GM12878 (cell line): ENCODE measurements at regions not wholly inside any gene's neighbourhood (a gene's known extent, or its start where the extent isn't known, plus 50 kb on each side); places are given as distances from the start of the nearest gene placed in this dataset.

ENCODE experiments used
- ATAC-seq: fragments of 200-7000 bp; cut with Tn5 transposase; 3 replicates; pipeline ENCODE4 v1.9.1; 2020; ENCODE audit warnings: mild to moderate bottlenecking, moderate library complexity
- BruUV-seq: library from RNA; stranded (reverse); fragments of 400-500 nt; replicated peaks from 2 replicates; lab custom pipeline; 2021; lab: Mats Ljungman, UMichigan
- CTCF ChIA-PET: fragments of 300-600 bp; sonication (Branson Sonifier 250); formaldehyde crosslinking; extraction: SDS; loops from one replicate; lab custom pipeline; 2021; ENCODE audit warnings: inconsistent platforms; lab: Yijun Ruan, JAX
- POLR2A ChIA-PET: fragments of 350-600 bp; formaldehyde crosslinking; extraction: SDS; loops from one replicate; lab custom pipeline; 2021; ENCODE audit warnings: inconsistent platforms; lab: Charles Lee
- RAD21 ChIA-PET: fragments of 300-600 bp; sonication (Branson Sonifier 250); formaldehyde crosslinking; loops from one replicate; lab custom pipeline; 2023; ENCODE audit warnings: antibody characterized with exemption; ENCODE audit not compliant: unreplicated experiment; lab: Charles Lee
- SMC1A ChIA-PET: fragments of 300-600 bp; sonication (Branson Sonifier 250); formaldehyde crosslinking; loops from one replicate; lab custom pipeline; 2023; ENCODE audit not compliant: unreplicated experiment, uncharacterized antibody; lab: Charles Lee
- DNase-seq: peaks from one replicate; pipeline ENCODE4 v3.0.0-alpha.2; 2011; ENCODE audit warnings: low read depth, low spot score
- FAIRE-seq: peaks from 3 replicates; lab custom pipeline; 2011; peaks lifted over from hg19 to GRCh38; lab: Jason Lieb, UNC
- H2AFZ ChIP-seq: 2 replicates; pipeline ENCODE4 v1.6.0; 2011; ENCODE audit warnings: low read depth, low read length, control low read depth; ENCODE audit not compliant: control insufficient read depth
- H3K27ac ChIP-seq: 2 replicates; pipeline ENCODE4 v1.5.1; 2011; ENCODE audit warnings: control low read depth; ENCODE audit not compliant: control insufficient read depth, insufficient read depth
- H3K27me3 ChIP-seq, 2 experiments: replicated peaks in 1 of 2; 2 replicates each; pipeline versions ENCODE4 v1.6.0 to v1.6.1; 2011; ENCODE audit warnings: low read length in 1 of 2; ENCODE audit not compliant: control insufficient read depth in 2 of 2, insufficient read depth in 2 of 2
- H3K36me3 ChIP-seq, 2 experiments: 2 replicates each; pipeline ENCODE4 v1.5.1; 2011; ENCODE audit warnings: low read length in 1 of 2; ENCODE audit not compliant: control insufficient read depth in 2 of 2, insufficient read depth in 2 of 2
- H3K4me1 ChIP-seq: 2 replicates; pipeline ENCODE4 v1.6.1; 2011; ENCODE audit warnings: mild to moderate bottlenecking, low read length, moderate library complexity, mixed read lengths; ENCODE audit not compliant: control insufficient read depth, insufficient read depth
- H3K4me2 ChIP-seq: 2 replicates; pipeline ENCODE4 v1.6.0; 2011; ENCODE audit warnings: control low read depth; ENCODE audit not compliant: control insufficient read depth, insufficient read depth
- H3K4me3 ChIP-seq: fragments of 200-600 bp; sonication (generic); 2 replicates; pipeline ENCODE4 v1.5.1; 2016
- H3K79me2 ChIP-seq: 2 replicates; pipeline ENCODE4 v1.6.0; 2011; ENCODE audit warnings: low read length; ENCODE audit not compliant: control insufficient read depth, insufficient read depth
- H3K9ac ChIP-seq: 2 replicates; pipeline ENCODE4 v1.8.0; 2011; ENCODE audit warnings: low read length, control low read depth, mixed read lengths; ENCODE audit not compliant: control insufficient read depth, insufficient read depth
- H3K9me3 ChIP-seq: replicated peaks from 3 replicates; pipeline ENCODE4 v1.5.1; 2011; ENCODE audit warnings: mild to moderate bottlenecking, low read length; ENCODE audit not compliant: control insufficient read depth, insufficient read depth
- H4K20me1 ChIP-seq: 2 replicates; pipeline ENCODE4 v1.6.0; 2011; ENCODE audit not compliant: control insufficient read depth, insufficient read depth
- CHD4 ChIP-seq: fragments of 200-600 bp; sonication (generic); IDR thresholded peaks from 2 replicates; pipeline ENCODE4 v1.6.1; 2016; ENCODE audit warnings: mild to moderate bottlenecking
- EGR1 ChIP-seq, 2 experiments: IDR thresholded peaks; 1 replicate in 1 of 2; 2 replicates in 1 of 2; pipeline ENCODE4 v1.6.1; 2011 to 2012; ENCODE audit warnings: low read depth in 2 of 2, low read length in 2 of 2, borderline replicate concordance in 1 of 2, mild to moderate bottlenecking in 1 of 2, moderate library complexity in 1 of 2
- JUNB ChIP-seq: IDR thresholded peaks from 2 replicates; pipeline ENCODE4 v1.6.1; 2016; ENCODE audit warnings: antibody characterized with exemption, mild to moderate bottlenecking
- MEF2B ChIP-seq: fragments of 450-650 bp; IDR thresholded peaks from 2 replicates; pipeline ENCODE4 v1.6.1; 2018; ENCODE audit warnings: mild to moderate bottlenecking, moderate library complexity; ENCODE audit not compliant: partially characterized antibody, poor library complexity, severe bottlenecking
- MTA2 ChIP-seq: fragments of 450-650 bp; IDR thresholded peaks from 2 replicates; pipeline ENCODE4 v1.6.1; 2016; ENCODE audit warnings: low read depth, mild to moderate bottlenecking, moderate library complexity
- MYB ChIP-seq: fragments of 150-350 bp; IDR thresholded peaks from 2 replicates; pipeline ENCODE4 v1.6.1; 2014; ENCODE audit warnings: mild to moderate bottlenecking, low read depth, low read length, borderline replicate concordance
- RELB ChIP-seq: fragments of 450-650 bp; IDR thresholded peaks from 2 replicates; pipeline ENCODE4 v1.6.1; 2017; ENCODE audit warnings: low read depth, mild to moderate bottlenecking, moderate library complexity
- RFX5 ChIP-seq: IDR thresholded peaks from 2 replicates; pipeline ENCODE4 v1.6.1; 2011; ENCODE audit warnings: low read depth, low read length, improper control_type of control experiment
- SMAD5 ChIP-seq: IDR thresholded peaks from 2 replicates; pipeline ENCODE4 v1.6.1; 2016; ENCODE audit warnings: antibody characterized with exemption, low read depth
- SP1 ChIP-seq: IDR thresholded peaks from one replicate; pipeline ENCODE4 v1.6.1; 2011; ENCODE audit warnings: low read depth, low read length
- SREBF1 ChIP-seq: IDR thresholded peaks from 2 replicates; pipeline ENCODE4 v1.6.1; 2012; ENCODE audit warnings: mild to moderate bottlenecking, low read length
- SUZ12 ChIP-seq: fragments of 200-600 bp; sonication (generic); IDR thresholded peaks from one replicate; pipeline ENCODE4 v1.6.1; 2018; ENCODE audit warnings: antibody characterized with exemption, mild to moderate bottlenecking; ENCODE audit not compliant: unreplicated experiment
- ZBED1 ChIP-seq: IDR thresholded peaks from 2 replicates; pipeline ENCODE4 v1.6.1; 2016; ENCODE audit warnings: borderline replicate concordance
- ZNF217 ChIP-seq: fragments of 450-650 bp; IDR thresholded peaks from 2 replicates; pipeline ENCODE4 v1.6.1; 2017; ENCODE audit warnings: antibody characterized with exemption, mild to moderate bottlenecking
- ZNF687 ChIP-seq: fragments of 450-650 bp; IDR thresholded peaks from 2 replicates; pipeline ENCODE4 v1.6.1; 2017; ENCODE audit warnings: mild to moderate bottlenecking, moderate library complexity
- WGBS: methylation state at CpG from one replicate; pipeline ENCODE4 v1.1.6; 2016; ENCODE audit warnings: low lambda C conversion rate; ENCODE audit not compliant: insufficient replicate concordance, insufficient coverage; ENCODE audit errors: missing lambda C conversion rate; 5-methylcytosine and 5-hydroxymethylcytosine counted together
- in situ Hi-C: fragments of 300-500 bp; cut with MboI; formaldehyde crosslinking; loops from 9 replicates; pipeline ENCODE4 v1.14.3; 2018; ENCODE audit warnings: mixed read lengths
- intact Hi-C: fragments of 100-400 bp; cut with micrococcal nuclease; formaldehyde crosslinking; loops from one replicate; pipeline ENCODE4 v1.14.2; 2022; ENCODE audit not compliant: unreplicated experiment

GRCh38 chrY:7771771-7772170, 860.2 kb upstream of the AMELY start:
- no peak for DNase-seq
- no peak for TF ChIP-seq RELB
- TF ChIP-seq CHD4: no peak
- TF ChIP-seq SMAD5: no peak
- TF ChIP-seq JUNB: no peak
- TF ChIP-seq ZNF217: no peak
- TF ChIP-seq SREBF1: no peak
- TF ChIP-seq RFX5: no peak
- no peak for TF ChIP-seq SP1
- H2AFZ ChIP-seq: no peak overlapping the region
- H3K27ac ChIP-seq: no peak overlapping the region
- no peak for ATAC-seq
- H3K4me1 ChIP-seq: no peaks in the 10 kb centered on the region
- no peaks in the 10 kb centered on the region for H3K27me3 ChIP-seq
- ChIA-PET POLR2A (no interaction called here), RAD21 (no interaction called here), SMC1A (no interaction called here), CTCF (no interaction called here)
- H4K20me1 ChIP-seq: no peaks in the 10 kb centered on the region
- H3K4me3 ChIP-seq: no peak overlapping the region
- intact Hi-C loops: no loop called here
- no peak overlapping the region for H3K4me2 ChIP-seq
- in situ Hi-C loops: no loop called here
- BruUV-seq: no TSS peak
- FAIRE-seq: no peak
- no peaks in the 10 kb centered on the region for H3K79me2 ChIP-seq
- H3K9ac ChIP-seq: no peak overlapping the region
- H3K36me3 ChIP-seq: no peaks in the 10 kb centered on the region
- H3K9me3 ChIP-seq: no peaks in the 10 kb centered on the region

- Histone ChIP-seq H3K9me3 (no peaks in the 10 kb centered on the region), H2AFZ (no peak overlapping the region), H4K20me1 (no peaks in the 10 kb centered on the region), H3K9ac (no peak overlapping the region), H3K4me1 (no peaks in the 10 kb centered on the region), H3K27me3 (no peaks in the 10 kb centered on the region), H3K4me2 (no peak overlapping the region), H3K79me2 (no peaks in the 10 kb centered on the region), H3K4me3 (no peak overlapping the region), H3K27ac (no peak overlapping the region), H3K36me3 (no peaks in the 10 kb centered on the region)
- in situ Hi-C loops: no loop called here
- CTCF ChIA-PET: no interaction called here
- POLR2A ChIA-PET: no interaction called here
- FAIRE-seq: no peak
- RAD21 ChIA-PET: no interaction called here
- intact Hi-C loops: no loop called here
- WGBS: no CpG with 5 or more reads among the region's 1 CpG
- no TSS peak for BruUV-seq
- SMC1A ChIA-PET: no interaction called here
- no peak for ATAC-seq
- DNase-seq: no peak
- no peak for TF ChIP-seq EGR1 (IDR thresholded peaks at IDR 0.05; ENCODE audit: borderline replicate concordance in 1 of 2, low read depth in 2 of 2, low read length in 2 of 2)
- TF ChIP-seq MEF2B: no peak
- TF ChIP-seq SUZ12: no peak
- no peak for TF ChIP-seq ZBED1
- TF ChIP-seq ZNF687: no peak
- TF ChIP-seq MYB: no peak
- no peak for TF ChIP-seq MTA2
These were observed 858.3 kb upstream of the AMELY start for GRCh38 chrY:7769790-7770375.
